ENCODE measurements at regions not wholly inside any gene's neighbourhood (a gene's known extent, or its start where the extent isn't known, plus 50 kb on each side); places are given as distances from the start of the nearest gene placed in this dataset.
"Not testable (repeated sequence)": the region's sequence is repeated elsewhere in the genome, so short reads cannot be mapped to it uniquely, and the experiment has no call there.

DNA sequence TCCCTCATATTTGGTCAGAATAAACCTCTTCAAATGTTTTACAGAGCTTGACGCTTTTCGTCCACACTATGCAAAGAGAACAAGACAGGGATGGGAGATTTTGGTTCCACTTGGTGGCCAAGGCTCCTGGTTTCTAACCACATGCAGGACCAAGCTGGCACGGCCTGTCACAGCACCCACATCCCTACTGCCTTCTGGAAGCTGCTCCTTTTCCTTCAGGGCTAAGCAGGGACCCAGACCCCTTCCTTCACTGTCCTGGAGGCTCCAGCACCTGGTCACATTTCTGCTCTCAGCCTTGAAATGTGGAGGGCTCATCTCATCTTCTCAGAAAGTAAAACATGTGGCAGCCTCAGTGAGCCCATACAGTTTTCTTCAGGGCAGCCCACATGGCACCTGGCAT lies 50.4 kb upstream of the ARHGEF7 start:
- no peak for DNase-seq

DNA sequence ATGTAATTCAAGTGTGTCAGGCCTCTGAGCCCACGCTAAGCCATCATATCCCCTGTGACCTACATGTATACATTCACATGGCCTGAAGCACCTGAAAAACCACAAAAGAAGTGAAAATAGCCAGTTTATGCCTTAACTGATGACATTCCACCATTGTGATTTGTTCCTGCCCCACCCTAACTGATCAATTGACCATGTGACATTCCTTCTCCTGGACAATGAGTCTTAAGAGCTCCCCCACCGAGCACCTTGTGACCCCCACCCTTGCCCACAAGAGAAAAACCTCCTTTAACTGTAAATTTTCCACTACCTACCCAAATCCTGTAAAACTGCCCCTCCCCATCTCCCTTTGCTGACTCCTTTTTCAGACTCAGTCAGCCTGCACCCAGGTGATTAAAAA lies 52.1 kb upstream of the ARHGEF7 start:
- DNase-seq: no peak

DNA sequence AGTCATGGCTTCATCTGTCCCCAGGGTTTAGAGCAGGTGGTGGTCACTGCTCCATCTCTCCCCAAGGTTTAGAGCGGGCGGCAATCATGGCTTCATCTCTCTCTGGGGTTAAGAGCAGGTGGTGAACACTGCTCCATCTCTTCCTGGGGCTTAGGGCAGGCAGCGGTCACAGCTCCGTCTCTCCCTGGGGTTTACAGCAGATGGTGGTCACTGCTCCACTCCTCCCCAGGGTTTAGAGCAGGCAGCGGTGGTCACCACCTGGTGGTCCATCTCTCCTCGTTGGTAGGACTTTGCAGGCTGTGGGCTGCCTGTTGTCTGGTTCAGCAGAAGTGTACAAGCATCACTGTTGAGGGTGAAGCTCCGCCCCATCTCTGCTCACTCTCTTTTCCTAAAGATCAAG lies 52.8 kb upstream of the ARHGEF7 start:
- no peak for DNase-seq

DNA sequence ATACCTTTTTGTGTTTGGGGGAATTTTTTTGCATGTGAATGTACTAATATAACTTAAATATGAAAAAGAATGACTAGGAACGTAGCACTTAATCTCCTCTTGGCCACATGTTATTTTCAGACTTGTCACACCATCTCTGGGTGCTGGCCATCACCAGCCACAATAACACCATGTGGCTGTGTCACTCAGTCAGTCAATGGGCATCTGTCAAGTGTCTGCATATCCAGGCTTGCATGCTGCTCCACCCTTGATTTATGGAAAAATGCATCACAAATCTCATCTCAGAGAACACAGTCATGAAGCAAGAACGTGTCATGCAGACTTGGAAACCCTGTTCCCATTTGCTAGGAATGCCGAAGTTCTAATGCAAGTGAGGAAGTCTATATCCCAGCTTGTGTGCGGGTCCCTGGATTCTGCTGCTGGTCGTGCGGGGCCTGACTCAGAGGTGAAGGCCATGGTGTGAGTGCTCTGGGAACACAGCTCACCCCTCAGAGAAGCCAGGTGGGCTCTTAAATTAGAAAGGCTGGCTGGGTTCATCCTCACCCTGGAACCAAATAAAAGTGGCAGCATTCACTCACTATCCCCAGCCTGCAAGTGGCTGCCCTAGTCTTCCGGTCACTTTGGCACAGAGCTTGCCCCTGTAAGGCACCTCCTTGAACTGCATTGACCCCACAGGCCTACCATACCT lies 53.6 kb upstream of the ARHGEF7 start:
- DNase-seq: no peak

DNA sequence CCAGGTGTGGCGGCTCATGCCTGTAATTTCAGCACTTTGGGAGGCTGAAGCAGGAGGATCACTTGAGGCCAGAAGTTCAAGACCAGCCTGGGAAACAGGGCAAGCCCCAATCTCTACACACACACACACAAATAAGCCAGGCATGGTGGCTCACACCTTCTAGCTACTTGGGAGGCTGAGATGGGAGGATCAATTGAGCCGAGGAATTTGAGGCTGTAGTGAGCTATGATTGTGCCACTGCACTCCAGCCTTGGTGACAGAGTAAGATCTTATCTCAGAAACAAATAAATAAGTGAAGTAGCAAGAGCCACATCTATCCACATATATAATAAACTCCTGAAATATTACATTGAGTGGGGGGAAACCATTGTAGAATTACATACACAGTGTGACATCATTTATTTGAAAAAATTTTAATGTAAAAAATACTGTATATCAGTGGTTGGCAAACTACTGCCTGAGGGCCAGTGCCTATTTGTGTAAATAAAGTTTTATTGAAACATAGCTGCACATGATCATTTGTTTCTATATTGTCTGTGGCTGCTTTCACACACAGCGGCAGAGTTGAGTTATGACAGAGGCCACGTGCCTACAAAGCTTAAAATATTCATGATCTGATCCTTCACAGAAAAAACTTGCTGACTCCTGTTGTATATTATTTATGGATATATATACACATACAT lies 54.7 kb upstream of the ARHGEF7 start:
- no peak for DNase-seq

DNA sequence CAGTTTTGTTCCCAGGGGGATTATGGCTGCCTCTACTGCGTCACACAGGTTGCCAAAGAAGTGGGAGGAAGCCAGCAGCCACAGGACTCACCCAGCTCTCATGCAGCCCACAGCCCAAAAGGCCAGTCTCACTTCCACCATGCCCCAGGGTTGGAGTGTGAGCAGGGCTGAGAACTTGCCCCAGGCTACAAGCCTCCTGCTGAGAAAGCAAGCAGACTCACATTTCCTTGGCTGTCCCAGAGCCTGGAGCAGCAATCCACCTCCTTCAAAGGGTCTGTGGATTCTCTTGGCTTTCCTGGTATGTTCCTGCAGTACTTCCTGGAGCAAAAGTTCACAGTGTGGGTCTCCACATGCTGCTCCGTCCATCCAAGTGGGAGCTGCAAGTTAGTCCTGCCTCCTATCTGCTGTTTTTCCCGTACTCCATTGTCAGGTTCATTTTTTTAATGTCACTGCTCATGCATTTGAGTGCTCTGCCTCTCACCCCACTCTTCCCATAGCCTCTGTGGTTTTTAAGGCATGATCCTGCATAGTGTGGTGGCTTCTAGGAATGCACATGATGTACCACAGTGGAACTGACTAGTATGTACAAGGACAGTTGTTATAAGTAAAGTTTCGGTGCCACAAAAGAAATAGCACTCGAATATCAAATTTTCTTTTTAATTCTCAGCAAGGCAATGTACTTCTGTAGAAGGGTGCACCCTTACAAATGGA lies 56.2 kb upstream of the ARHGEF7 start:
- DNase-seq: peak; percentile 19

DNA sequence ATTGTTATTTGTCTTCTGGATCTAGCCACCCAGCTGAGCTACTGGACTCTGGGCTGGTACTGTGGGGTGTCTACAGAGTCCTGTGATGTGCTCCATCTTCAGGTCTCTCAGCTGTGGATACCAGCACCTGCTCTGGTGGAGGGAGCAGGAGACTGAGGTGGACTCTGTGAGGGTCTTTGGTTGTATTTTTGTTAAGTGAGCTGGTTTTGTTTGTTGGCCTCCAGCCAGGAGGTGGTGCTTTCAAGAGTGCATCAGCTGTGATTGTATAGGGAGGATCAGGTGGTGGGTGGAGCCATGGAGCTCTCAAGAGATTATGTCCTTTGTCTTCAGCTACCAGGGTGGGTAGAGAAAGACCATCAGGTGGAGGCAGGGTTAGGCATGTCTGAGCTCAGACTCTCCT lies 56.8 kb upstream of the ARHGEF7 start:
- DNase-seq: not testable (repeated sequence)

DNA sequence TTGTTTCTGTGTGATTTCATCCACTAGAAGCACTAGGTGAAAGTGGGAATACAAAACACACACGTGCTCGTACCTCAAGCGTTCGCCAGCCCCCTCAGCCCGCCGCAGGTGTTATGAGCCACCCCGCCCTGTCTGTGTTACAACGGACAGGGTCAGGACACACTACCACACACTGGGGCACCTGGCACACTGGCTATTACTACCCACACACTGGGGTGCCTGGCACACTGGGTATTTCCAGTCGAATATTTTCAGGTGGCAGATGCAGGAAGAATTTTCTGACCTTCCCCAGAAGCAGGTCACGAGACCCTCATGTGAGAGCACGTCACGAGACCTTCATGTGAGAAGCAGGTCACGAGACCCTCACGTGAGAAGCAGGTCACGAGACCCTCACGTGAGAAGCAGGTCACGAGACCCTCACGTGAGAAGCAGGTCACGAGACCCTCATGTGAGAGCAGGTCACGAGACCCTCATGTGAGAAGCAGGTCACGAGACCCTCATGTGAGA lies 63.3 kb upstream of the ARHGEF7 start:
- DNase-seq: not testable (repeated sequence)

DNA sequence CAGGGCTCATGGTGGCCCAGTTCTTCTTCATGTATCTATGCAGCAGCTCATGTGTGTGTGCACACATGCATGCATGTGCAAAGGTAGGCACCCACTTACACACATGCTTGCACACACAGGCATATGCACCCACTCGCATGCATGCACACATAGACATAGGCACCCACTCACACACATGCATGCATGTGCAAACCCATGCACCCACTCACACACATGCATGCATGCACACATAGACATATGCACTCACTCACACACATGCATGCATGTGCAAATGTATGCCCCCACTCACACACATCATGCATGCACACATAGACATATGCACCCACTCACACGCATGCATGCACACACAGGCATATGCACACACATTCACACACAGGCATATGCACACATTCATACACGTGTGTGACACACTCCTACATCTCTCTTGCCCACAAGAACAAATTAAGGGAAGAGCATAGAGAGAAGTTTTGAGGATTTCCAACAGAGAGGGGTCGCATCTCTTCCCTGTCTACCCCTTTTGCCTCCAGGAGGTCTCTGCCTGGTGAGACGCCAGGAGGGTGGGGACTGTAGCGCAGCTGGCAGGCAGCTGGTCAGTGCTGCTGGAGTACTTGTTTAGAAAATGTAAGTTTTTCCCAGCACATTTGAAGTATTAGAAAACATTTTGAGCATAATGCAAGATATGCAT lies 63.9 kb upstream of the ARHGEF7 start:
- DNase-seq: no peak

DNA sequence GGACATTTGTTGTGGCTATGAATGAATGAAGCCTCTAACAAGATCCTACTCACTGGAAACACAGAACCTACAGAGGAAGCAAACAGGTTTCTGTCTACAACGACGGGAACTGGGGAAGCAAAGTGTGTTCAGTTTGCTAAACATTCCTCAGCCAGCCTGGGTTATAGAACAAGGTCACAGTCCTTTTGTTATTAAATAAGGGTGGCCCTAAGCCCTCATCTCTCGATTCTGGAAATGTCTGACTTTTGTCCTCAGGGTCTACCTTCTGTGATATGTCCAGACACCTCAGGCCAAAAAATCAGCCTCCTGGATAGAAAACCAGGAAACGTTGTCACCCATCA lies 64.6 kb upstream of the ARHGEF7 start:
- no peak for DNase-seq

DNA sequence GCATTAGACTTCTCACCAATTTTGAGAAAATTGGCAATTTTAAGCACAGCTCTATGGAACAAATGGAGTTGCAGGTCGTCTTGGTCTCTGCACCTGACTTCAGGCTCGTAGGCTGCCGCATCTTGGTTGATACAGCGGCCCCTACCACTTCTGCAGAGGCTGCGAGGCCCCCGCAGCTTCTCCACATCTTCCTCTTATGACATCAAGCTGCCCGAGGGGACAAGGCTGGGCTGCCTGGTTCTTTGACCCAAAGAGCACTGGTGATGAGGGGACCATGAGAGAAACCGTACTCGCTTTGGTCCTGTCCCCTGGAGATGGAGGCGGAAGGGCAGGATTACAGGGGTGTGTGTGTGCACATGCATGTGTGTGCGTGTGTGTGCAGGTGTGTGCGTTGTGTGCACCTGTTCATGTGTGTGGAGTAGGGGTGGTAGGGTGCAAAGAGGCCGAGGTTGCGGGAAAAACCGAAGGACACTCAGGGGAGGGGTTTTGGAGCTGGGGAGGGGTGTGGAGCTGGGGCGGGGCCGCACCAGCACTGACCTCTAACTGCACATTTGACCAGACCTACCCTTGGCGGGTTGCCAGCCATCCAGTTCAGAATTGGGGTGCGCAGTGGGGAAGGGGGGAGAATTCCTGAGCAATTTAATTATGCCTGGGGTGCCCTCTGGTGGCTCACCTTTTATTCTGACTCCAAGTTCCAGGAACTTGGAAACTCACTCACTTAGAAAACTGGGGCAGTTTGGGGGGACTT lies 65.1 kb upstream of the ARHGEF7 start:
- peak; percentile 7 for DNase-seq

DNA sequence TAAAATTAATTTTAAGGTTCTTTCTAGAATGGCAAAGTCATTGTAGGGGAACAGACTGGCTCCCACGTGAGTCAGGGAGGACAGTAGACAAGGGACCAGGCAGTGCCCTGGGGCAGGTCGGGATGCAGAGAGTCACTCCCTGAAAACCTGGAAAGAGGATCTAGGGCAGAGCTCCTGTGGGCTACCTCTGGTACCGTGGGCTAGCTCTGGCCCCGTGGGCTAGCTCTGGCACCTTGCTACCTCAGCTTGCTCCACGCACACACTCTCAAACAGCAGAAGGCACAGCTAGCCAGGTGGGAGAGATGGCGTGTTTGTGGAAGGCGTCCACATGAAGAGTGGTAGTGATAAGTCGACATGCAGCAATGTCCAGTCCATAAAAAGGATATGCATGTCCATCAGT lies 66.7 kb upstream of the ARHGEF7 start:
- DNase-seq: no peak

DNA sequence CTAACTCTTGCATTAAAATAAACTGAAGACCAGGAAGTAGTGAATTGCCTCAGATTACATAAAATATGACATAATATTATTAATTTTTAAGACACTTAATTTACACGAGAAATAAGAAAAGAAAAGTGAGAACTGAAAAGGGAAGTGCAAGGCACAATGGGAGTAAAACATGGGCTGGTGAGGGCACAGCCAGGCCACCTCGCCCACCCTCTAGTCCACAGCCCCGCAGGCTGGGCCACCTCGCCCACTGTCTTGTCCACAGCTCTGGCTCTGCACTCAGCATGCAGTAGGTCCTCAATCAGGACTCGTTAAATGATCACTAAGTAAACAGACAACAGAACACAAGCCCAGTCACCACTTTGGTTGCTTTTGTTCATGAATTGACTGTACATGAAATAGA lies 67.8 kb upstream of the ARHGEF7 start:
- DNase-seq: no peak

DNA sequence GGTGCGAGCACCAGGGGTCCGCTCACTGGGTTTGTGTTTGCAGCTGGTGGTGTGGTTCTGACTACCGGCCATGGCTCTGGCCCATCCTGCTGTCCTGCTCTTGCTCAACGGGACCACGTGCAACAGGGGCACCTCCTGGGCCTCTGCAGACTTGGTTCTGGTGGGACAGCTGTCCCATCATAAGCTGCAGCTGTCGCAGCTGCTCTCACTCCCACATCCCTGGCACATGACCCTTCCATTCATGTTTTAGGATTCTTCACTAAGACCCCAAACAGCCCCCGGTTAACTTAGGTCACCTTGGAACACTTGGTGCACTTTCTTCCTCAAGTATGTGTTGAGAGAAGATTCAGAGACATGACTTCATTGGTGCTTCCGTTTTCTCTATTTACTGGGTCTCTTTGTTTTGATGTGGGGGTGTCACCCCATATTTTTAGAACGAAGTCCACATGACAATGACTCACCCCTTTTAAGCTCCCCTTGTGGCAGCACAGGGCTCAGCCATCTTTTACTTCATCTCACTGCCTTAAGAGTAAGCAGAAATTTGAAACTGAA lies 68.4 kb upstream of the ARHGEF7 start:
- no peak for DNase-seq

DNA sequence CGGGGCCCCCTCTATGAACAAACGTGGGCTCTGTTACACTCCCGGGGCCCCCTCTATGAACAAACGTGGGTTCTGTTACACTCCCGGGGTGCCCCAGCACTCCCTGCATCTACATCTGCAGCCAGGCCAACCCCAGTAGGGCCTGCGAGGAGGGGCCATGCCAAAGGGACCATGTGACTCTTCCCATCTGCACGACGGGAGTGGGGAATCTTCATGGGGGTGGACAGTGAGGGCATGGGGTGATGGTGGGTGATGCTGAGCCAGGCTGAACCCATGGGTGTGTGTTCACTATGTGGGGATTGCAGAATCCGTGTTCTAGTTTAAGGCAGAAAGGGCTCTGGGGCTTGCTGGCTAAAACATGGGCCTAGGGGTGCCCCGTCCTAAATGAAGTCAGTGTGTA lies 69.9 kb upstream of the ARHGEF7 start:
- no peak for DNase-seq

DNA sequence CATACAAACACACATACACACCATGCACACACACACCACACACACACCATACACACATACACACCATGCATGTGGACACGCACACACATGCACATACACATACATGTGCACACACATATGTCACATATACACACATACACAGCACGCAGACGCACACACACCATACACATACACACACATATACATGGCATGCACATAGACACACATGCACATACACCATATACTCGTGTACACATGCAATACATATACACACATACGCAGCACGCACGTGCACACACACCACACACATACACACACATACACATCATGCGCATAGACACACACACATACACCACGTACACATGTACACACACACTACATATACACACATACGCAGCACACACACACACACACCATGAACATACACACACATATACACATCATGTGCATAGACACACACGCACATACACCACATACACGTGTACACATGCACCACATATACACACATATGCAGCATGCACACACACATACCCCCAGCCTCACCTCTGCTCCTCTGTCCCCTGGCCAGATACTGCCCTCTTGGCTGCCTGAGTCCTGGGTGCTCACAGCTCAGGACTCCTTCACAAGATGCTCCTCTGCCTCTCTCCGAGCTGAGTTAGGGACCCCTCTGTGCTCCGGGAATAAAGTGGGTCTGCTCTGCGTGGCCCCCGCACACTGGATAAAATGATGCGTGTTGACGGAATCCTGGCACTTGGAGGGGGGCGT lies 70.9 kb upstream of the ARHGEF7 start:
- no peak for DNase-seq

DNA sequence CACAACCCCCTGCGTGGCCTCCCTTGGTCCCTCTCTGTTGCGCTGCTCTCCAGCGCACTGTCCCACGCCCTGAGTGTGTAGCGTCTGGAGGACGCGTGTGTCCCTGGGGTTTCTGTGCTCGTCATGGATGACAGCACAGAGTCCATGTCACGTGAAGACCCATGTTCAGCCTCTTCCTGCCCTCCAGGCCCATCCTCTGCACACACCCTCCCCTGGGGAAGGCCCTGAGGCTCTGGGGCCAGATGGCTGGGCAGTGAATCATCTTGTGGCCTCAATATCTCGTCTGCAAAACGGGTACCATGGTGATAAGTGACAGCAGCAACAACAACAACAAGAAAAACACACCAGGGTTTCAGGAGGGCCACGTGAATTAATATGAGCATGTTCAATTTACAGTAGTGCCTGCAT lies 71.5 kb upstream of the ARHGEF7 start:
- DNase-seq: peak; percentile 41

DNA sequence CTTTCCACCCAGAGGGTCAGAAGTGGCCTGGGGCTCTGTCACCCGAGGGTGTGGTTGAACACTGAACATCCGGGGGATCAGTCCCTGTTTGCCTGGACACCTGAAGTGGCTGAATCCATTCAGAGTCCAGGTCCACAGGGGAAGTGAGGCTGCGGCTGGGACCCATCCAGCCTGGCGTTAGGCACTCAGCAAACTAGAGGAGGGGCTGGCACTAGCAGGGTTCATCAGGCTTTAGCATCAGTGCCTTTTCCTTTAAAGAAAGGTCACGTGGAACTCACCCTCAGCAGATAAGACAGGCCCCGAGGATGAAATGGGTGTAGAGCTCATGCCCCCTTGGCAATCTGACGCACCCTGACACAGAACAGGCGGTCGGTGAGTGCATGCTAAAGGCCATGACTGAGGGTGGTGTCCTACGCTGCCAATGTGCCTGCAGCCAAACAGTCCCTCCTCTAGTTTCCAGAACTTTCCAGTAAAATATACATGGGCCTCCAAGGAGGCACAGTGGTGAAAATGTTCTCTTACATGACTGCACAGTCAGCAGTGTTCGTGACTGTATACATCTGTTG lies 72.4 kb upstream of the ARHGEF7 start:
- no peak for DNase-seq

DNA sequence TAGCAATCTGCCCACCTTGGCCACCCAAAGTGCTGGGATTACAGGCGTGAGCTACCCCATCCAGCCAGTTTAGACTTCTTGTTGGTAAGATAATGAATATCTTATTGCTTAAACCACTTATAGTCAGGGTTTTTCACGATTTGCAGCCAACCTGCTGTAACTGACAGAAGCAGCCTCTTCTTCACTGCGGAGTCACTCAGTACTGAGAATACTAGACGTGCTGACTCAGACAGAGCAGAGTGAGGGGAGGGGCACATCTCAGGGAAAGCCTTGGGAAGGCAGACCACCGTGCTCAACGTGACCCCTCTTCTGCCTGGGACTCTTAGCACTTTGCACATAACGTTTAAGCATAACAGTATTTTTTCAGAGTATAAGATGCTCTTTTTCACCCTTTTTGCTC lies 74.3 kb upstream of the ARHGEF7 start:
- DNase-seq: no peak

DNA sequence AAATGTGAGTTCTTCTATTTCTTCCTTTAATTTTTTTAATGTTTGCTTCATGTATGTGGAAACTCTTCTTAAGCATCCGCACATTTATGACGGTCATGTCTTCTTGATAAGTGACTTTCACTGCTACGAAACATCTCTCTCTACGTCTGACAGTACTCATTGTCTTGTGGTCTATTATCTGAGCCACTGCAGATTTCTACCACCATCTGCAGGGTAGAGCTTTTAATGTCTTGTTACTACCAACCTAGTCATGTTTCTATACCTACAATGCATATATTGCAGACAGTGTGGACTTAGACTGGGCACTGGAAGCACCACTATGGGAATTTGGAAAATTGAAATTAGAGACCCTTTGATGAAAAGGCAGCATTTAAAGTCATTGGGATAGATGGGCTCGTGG lies 75.4 kb upstream of the ARHGEF7 start:
- no peak for DNase-seq

DNA sequence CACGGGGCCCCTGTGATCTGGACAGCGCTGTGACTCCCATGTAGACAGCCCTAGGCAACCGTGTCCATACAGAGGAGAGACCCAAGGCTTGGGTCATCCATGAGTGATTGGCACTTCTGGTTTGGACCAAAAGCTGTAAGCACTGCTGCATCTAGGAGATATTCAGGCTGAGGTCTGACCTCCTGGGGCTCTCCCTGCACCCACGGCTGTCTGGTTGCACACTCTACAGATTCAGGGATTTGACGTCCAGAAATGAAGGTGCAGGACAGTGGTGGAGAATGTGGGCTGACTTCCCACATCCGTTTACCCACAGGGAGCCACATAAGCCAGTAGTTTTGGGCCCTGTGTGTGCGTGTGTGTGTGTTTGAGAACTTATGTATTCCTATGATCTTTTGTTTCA lies 76.2 kb upstream of the ARHGEF7 start:
- DNase-seq: no peak

Measured in fibroblast of skin of right quadriceps (primary cell).